Ovary (tissue), 7 donors: ENCODE measurements at regions not wholly inside any gene's neighbourhood (a gene's known extent, or its start where the extent isn't known, plus 50 kb on each side); places are given as distances from the start of the nearest gene placed in this dataset.
A peak's percentile ranks its signal among the peaks of the same experiment; 100 is the strongest.

Experiments used
- DNase-seq, 5 donors: peaks; one replicate each; pipeline ENCODE4 v3.0.0-alpha.2; 2019 to 2020
- H3K27ac ChIP-seq, 2 donors: fragments of 200-600 bp; one replicate each; pipeline versions ENCODE4 v1.5.1 to v1.8.0; 2019 to 2022
- H3K27me3 ChIP-seq: fragments of 200-600 bp; one replicate; pipeline ENCODE4 v1.8.0; 2022
- H3K36me3 ChIP-seq: fragments of 200-600 bp; sonication (generic); one replicate; pipeline ENCODE4 v1.5.1; 2019
- H3K4me1 ChIP-seq: one replicate; pipeline ENCODE4 v1.8.1; 2013; ENCODE audit warnings: mild to moderate bottlenecking, moderate library complexity; ENCODE audit not compliant: insufficient read depth
- H3K4me3 ChIP-seq: fragments of 200-600 bp; sonication (generic); one replicate; pipeline ENCODE4 v1.5.1; 2017
- H3K9me3 ChIP-seq, 2 donors: fragments of 200-600 bp in 1 of 2; sonication (generic) in 1 of 2; one replicate each; pipeline versions ENCODE4 v1.5.1 to v1.8.1; 2013 to 2019; ENCODE audit warnings: mild to moderate bottlenecking in 1 of 2, moderate library complexity in 1 of 2
- CTCF ChIP-seq, 3 donors: fragments of 450-650 bp in 2 of 3; fragments of 200-600 bp in 1 of 3; IDR thresholded peaks; one replicate each; pipeline versions ENCODE4 v1.5.1 to v1.8.0; 2016 to 2022; ENCODE audit warnings: antibody characterized with exemption in 3 of 3, mild to moderate bottlenecking in 1 of 3
- EP300 ChIP-seq: sonication (generic); formaldehyde crosslinking; IDR thresholded peaks from one replicate; pipeline ENCODE4 v1.6.1; 2017; ENCODE audit warnings: antibody characterized with exemption
- POLR2A ChIP-seq: fragments of 450-650 bp; IDR thresholded peaks from one replicate; pipeline ENCODE4 v1.6.1; 2017; ENCODE audit warnings: antibody characterized with exemption, mild to moderate bottlenecking, moderate library complexity
- WGBS, 3 donors: extraction: QIAGEN DNeasy Blood & Tissue Kit in 1 of 3; methylation state at CpG; one replicate each; pipeline versions ENCODE4 v1.1.5 to v1.1.7; 2013 to 2017; 5-methylcytosine and 5-hydroxymethylcytosine counted together
- intact Hi-C, 4 donors: fragments of 100-400 bp; cut with DNase I; formaldehyde crosslinking; loops; one replicate each; pipeline versions ENCODE4 v1.11.0 to v1.15.1; 2022 to 2023
- donor health status: DM: no; HTN: no; CAD: no; lungs with moderate emphysema.
- donor health status: DM: no; HTN: no; CAD: no.
- donor health status: Bipolar disorder and iron deficiency.
- donor health status: DM: no; HTN: no; CAD: no.
- donor health status: DM: yes; HTN: yes; CAD: no.

- no peaks in the 10 kb centered on the region for H3K36me3 ChIP-seq
- H3K4me3 ChIP-seq = no peak overlapping the region
- WGBS, 3 donors = 89 to 92% (median 92%) methylated on average over 3 of the region's 3 CpGs
- DNase-seq = no peak
- no peak overlapping the region for H3K27ac ChIP-seq
- H3K9me3 ChIP-seq = no peaks in the 10 kb centered on the region
- no peak for TF ChIP-seq CTCF (IDR thresholded peaks at IDR 0.05)
- TF ChIP-seq POLR2A = no peak
- TF ChIP-seq EP300 = no peak
- intact Hi-C loops = loop anchor here in 1 of 4 donors (5.0 kb wide), 1 partner anchor 583 kb away; no protein-coding TSS in a partner anchor
- H3K4me1 ChIP-seq = no peaks in the 10 kb centered on the region
- H3K27me3 ChIP-seq = no peaks in the 10 kb centered on the region
Measured at GRCh38 chr16:80065541-80065940, 465.0 kb upstream of the MAF start.

GRCh38 chr16:80063713-80064069, 463.2 kb upstream of the MAF start:
- intact Hi-C loops = no loop called here
- no peak for DNase-seq
- no peak for TF ChIP-seq POLR2A
- no peak for TF ChIP-seq EP300
- no peak for TF ChIP-seq CTCF (IDR thresholded peaks at IDR 0.05)
- H3K27me3 ChIP-seq = no peaks in the 10 kb centered on the region
- WGBS, 3 donors = 24 to 34% (median 28%) methylated on average over 4 of the region's 4 CpGs
- H3K4me3 ChIP-seq = no peak overlapping the region
- H3K9me3 ChIP-seq = no peaks in the 10 kb centered on the region
- H3K27ac ChIP-seq = peak overlapping the region in 1 of 2 donors; percentile 23
- H3K4me1 ChIP-seq = peaks cover 2% of the 10 kb centered on the region
- no peaks in the 10 kb centered on the region for H3K36me3 ChIP-seq

- H3K27me3 ChIP-seq = no peaks in the 10 kb centered on the region
- H3K36me3 ChIP-seq = no peaks in the 10 kb centered on the region
- H3K27ac ChIP-seq = peak overlapping the region in 1 of 2 donors; percentile 23
- no peaks in the 10 kb centered on the region for H3K9me3 ChIP-seq
- H3K4me1 ChIP-seq = peaks cover 4% of the 10 kb centered on the region
- TF ChIP-seq EP300 (no peak), POLR2A (no peak), CTCF (IDR thresholded peaks at IDR 0.05) (no peak)
- intact Hi-C loops = no loop called here
- H3K4me3 ChIP-seq = no peak overlapping the region
- 59 to 68% (median 62%) methylated on average over 7 of the region's 7 CpGs for WGBS, 3 donors
- DNase-seq = no peak
Measured at GRCh38 chr16:80063031-80063712, 462.6 kb upstream of the MAF start.

GRCh38 chr16:80062361-80063030, 462.0 kb upstream of the MAF start:
- no peak overlapping the region for H3K4me3 ChIP-seq
- TF ChIP-seq EP300 (no peak), POLR2A (no peak)
- intact Hi-C loops = no loop called here
- DNase-seq = no peak
- no peaks in the 10 kb centered on the region for H3K27me3 ChIP-seq
- H3K27ac ChIP-seq = no peak overlapping the region
- H3K36me3 ChIP-seq = no peaks in the 10 kb centered on the region
- no peaks in the 10 kb centered on the region for H3K9me3 ChIP-seq
- peaks cover 4% of the 10 kb centered on the region for H3K4me1 ChIP-seq
- 94 to 97% (median 97%) methylated on average over 12 of the region's 12 CpGs for WGBS, 3 donors

GRCh38 chr16:80060470-80060869, 459.9 kb upstream of the MAF start:
- WGBS, 3 donors = 91 to 93% (median 91%) methylated on average over 3 of the region's 3 CpGs
- no peaks in the 10 kb centered on the region for H3K9me3 ChIP-seq
- DNase-seq = no peak
- TF ChIP-seq CTCF (IDR thresholded peaks at IDR 0.05) (no peak), EP300 (no peak), POLR2A (no peak)
- intact Hi-C loops = no loop called here
- no peak overlapping the region for H3K4me3 ChIP-seq
- H3K36me3 ChIP-seq = no peaks in the 10 kb centered on the region
- H3K4me1 ChIP-seq = peaks cover 8% of the 10 kb centered on the region
- no peak overlapping the region for H3K27ac ChIP-seq
- H3K27me3 ChIP-seq = no peaks in the 10 kb centered on the region
